ENCODE measurements at regions not wholly inside any gene's neighbourhood (a gene's known extent, or its start where the extent isn't known, plus 50 kb on each side); places are given as distances from the start of the nearest gene placed in this dataset.
"Not testable (repeated sequence)": the region's sequence is repeated elsewhere in the genome, so short reads cannot be mapped to it uniquely, and the experiment has no call there.

GRCh38 chrX:498901-499300, 112.2 kb upstream of the PPP2R3B start:
- DNase-seq, H3K4me3 Mint-ChIP-seq, ATAC-seq, H3K36me3 Mint-ChIP-seq, H3K27me3 Mint-ChIP-seq, H3K27ac Mint-ChIP-seq, H3K4me1 Mint-ChIP-seq, CTCF ChIA-PET: not testable (repeated sequence)
- H3K9me3 Mint-ChIP-seq (ENCODE audit: low read depth) = peaks cover 17% of the 10 kb centered on the region

GRCh38 chrX:499870-500364, 113.2 kb upstream of the PPP2R3B start:
- no peak overlapping the region for H3K4me3 Mint-ChIP-seq
- ATAC-seq (no peak), DNase-seq (no peak)
- H3K27me3 Mint-ChIP-seq = no peaks in the 10 kb centered on the region
- peaks cover 10% of the 10 kb centered on the region for H3K36me3 Mint-ChIP-seq
- H3K9me3 Mint-ChIP-seq (ENCODE audit: low read depth) = peaks cover 14% of the 10 kb centered on the region
- H3K27ac Mint-ChIP-seq = no peak overlapping the region
- CTCF ChIA-PET = no interaction called here
- H3K4me1 Mint-ChIP-seq = no peaks in the 10 kb centered on the region

GRCh38 chrX:500481-501010, 113.8 kb upstream of the PPP2R3B start:
- H3K36me3 Mint-ChIP-seq = peaks cover 10% of the 10 kb centered on the region
- ATAC-seq (no peak), DNase-seq (no peak)
- no peak overlapping the region for H3K4me3 Mint-ChIP-seq
- H3K9me3 Mint-ChIP-seq (ENCODE audit: low read depth) = peaks cover 14% of the 10 kb centered on the region
- H3K27ac Mint-ChIP-seq = no peak overlapping the region
- H3K27me3 Mint-ChIP-seq = no peaks in the 10 kb centered on the region
- H3K4me1 Mint-ChIP-seq = no peaks in the 10 kb centered on the region
- CTCF ChIA-PET = no interaction called here

GRCh38 chrX:506341-506740, 119.6 kb upstream of the PPP2R3B start:
- ATAC-seq = no peak
- Mint-ChIP-seq H3K4me3 (no peak overlapping the region), H3K27me3 (no peaks in the 10 kb centered on the region), H3K36me3 (peaks cover 10% of the 10 kb centered on the region), H3K27ac (no peak overlapping the region), H3K9me3 (ENCODE audit: low read depth) (peaks cover 22% of the 10 kb centered on the region), H3K4me1 (no peaks in the 10 kb centered on the region)
- CTCF ChIA-PET = no interaction called here
- no peak for DNase-seq

GRCh38 chrX:508163-508562, 121.5 kb upstream of the PPP2R3B start:
- CTCF ChIA-PET = no interaction called here
- H3K27ac Mint-ChIP-seq = no peak overlapping the region
- no peaks in the 10 kb centered on the region for H3K27me3 Mint-ChIP-seq
- H3K36me3 Mint-ChIP-seq = no peaks in the 10 kb centered on the region
- H3K4me3 Mint-ChIP-seq = no peak overlapping the region
- no peaks in the 10 kb centered on the region for H3K4me1 Mint-ChIP-seq
- DNase-seq (no peak), ATAC-seq (no peak)
- H3K9me3 Mint-ChIP-seq (ENCODE audit: low read depth) = peaks cover 8% of the 10 kb centered on the region

GRCh38 chrX:508821-509220, 121.8 kb upstream of the SHOX start:
- DNase-seq; CTCF ChIA-PET; H3K27me3 Mint-ChIP-seq; H3K9me3 Mint-ChIP-seq (ENCODE audit: low read depth); H3K36me3 Mint-ChIP-seq; H3K4me3 Mint-ChIP-seq; ATAC-seq; H3K27ac Mint-ChIP-seq; H3K4me1 Mint-ChIP-seq: not testable (repeated sequence)

GRCh38 chrX:511089-511488, 119.5 kb upstream of the SHOX start:
- H3K9me3 Mint-ChIP-seq (ENCODE audit: low read depth); H3K4me1 Mint-ChIP-seq; CTCF ChIA-PET; H3K36me3 Mint-ChIP-seq; ATAC-seq; H3K4me3 Mint-ChIP-seq; H3K27me3 Mint-ChIP-seq; DNase-seq; H3K27ac Mint-ChIP-seq: not testable (repeated sequence)

- Mint-ChIP-seq H3K27me3 (no peaks in the 10 kb centered on the region), H3K4me1 (no peaks in the 10 kb centered on the region), H3K27ac (no peak overlapping the region), H3K36me3 (no peaks in the 10 kb centered on the region), H3K4me3 (no peak overlapping the region), H3K9me3 (ENCODE audit: low read depth) (peaks cover 11% of the 10 kb centered on the region)
- CTCF ChIA-PET = no interaction called here
- ATAC-seq = no peak
- no peak for DNase-seq
Observed at GRCh38 chrX:518319-518718, 112.3 kb upstream of the SHOX start.

GRCh38 chrX:519741-520140, 110.8 kb upstream of the SHOX start:
- H3K27me3 Mint-ChIP-seq = no peaks in the 10 kb centered on the region
- peaks cover 17% of the 10 kb centered on the region for H3K9me3 Mint-ChIP-seq (ENCODE audit: low read depth)
- ATAC-seq (no peak), DNase-seq (no peak)
- H3K4me1 Mint-ChIP-seq = no peaks in the 10 kb centered on the region
- H3K4me3 Mint-ChIP-seq = no peak overlapping the region
- no peaks in the 10 kb centered on the region for H3K36me3 Mint-ChIP-seq
- CTCF ChIA-PET = no interaction called here
- H3K27ac Mint-ChIP-seq = no peak overlapping the region

- Mint-ChIP-seq H3K36me3 (no peaks in the 10 kb centered on the region), H3K27ac (no peak overlapping the region), H3K4me3 (no peak overlapping the region), H3K9me3 (ENCODE audit: low read depth) (peaks cover 19% of the 10 kb centered on the region), H3K27me3 (no peaks in the 10 kb centered on the region), H3K4me1 (no peaks in the 10 kb centered on the region)
- no peak for ATAC-seq
- CTCF ChIA-PET = no interaction called here
- DNase-seq = no peak
Observed at GRCh38 chrX:522456-522855, 108.1 kb upstream of the SHOX start.

GRCh38 chrX:525134-525533, 105.5 kb upstream of the SHOX start:
- H3K4me3 Mint-ChIP-seq = no peak overlapping the region
- no peaks in the 10 kb centered on the region for H3K36me3 Mint-ChIP-seq
- no peaks in the 10 kb centered on the region for H3K27me3 Mint-ChIP-seq
- DNase-seq = no peak
- CTCF ChIA-PET = no interaction called here
- H3K27ac Mint-ChIP-seq = no peak overlapping the region
- no peaks in the 10 kb centered on the region for H3K4me1 Mint-ChIP-seq
- H3K9me3 Mint-ChIP-seq (ENCODE audit: low read depth) = peaks cover 25% of the 10 kb centered on the region
- ATAC-seq = no peak

GRCh38 chrX:526295-527224, 104.0 kb upstream of the SHOX start:
- ATAC-seq (no peak), DNase-seq (no peak)
- CTCF ChIA-PET = no interaction called here
- H3K27me3 Mint-ChIP-seq = no peaks in the 10 kb centered on the region
- no peaks in the 10 kb centered on the region for H3K4me1 Mint-ChIP-seq
- no peaks in the 10 kb centered on the region for H3K36me3 Mint-ChIP-seq
- peaks cover 38% of the 10 kb centered on the region for H3K9me3 Mint-ChIP-seq (ENCODE audit: low read depth)
- no peak overlapping the region for H3K27ac Mint-ChIP-seq
- no peak overlapping the region for H3K4me3 Mint-ChIP-seq

- Mint-ChIP-seq H3K27ac (no peak overlapping the region), H3K27me3 (no peaks in the 10 kb centered on the region), H3K4me1 (no peaks in the 10 kb centered on the region), H3K36me3 (no peaks in the 10 kb centered on the region), H3K9me3 (ENCODE audit: low read depth) (peaks cover 30% of the 10 kb centered on the region), H3K4me3 (no peak overlapping the region)
- no peak for DNase-seq
- ATAC-seq = no peak
- CTCF ChIA-PET = no interaction called here
Observed at GRCh38 chrX:530726-531610, 99.6 kb upstream of the SHOX start.

GRCh38 chrX:531611-531936, 99.0 kb upstream of the SHOX start:
- no peaks in the 10 kb centered on the region for H3K36me3 Mint-ChIP-seq
- no peak for ATAC-seq
- CTCF ChIA-PET = no interaction called here
- no peaks in the 10 kb centered on the region for H3K4me1 Mint-ChIP-seq
- no peak for DNase-seq
- H3K4me3 Mint-ChIP-seq = no peak overlapping the region
- H3K9me3 Mint-ChIP-seq (ENCODE audit: low read depth) = peaks cover 29% of the 10 kb centered on the region
- H3K27me3 Mint-ChIP-seq = no peaks in the 10 kb centered on the region
- H3K27ac Mint-ChIP-seq = no peak overlapping the region

Data from activated CD8-positive, alpha-beta memory T cell treated with anti-CD3 and anti-CD28 coated beads, Interleukin-2, amount 10 ng/mL, durations not matched to agents 7 days and 5 days (primary cell).